Stimulated activated CD4-positive, alpha-beta T cell treated with anti-CD3 and anti-CD28 coated beads, Interleukin-15, amount 100 ng/mL, for 1 hour (primary cell): ENCODE measurements at regions not wholly inside any gene's neighbourhood (a gene's known extent, or its start where the extent isn't known, plus 50 kb on each side); places are given as distances from the start of the nearest gene placed in this dataset.
"Not testable (repeated sequence)": the region's sequence is repeated elsewhere in the genome, so short reads cannot be mapped to it uniquely, and the experiment has no call there.

Experiments used
- DNase-seq, 2 donors: peaks; one replicate each; pipeline ENCODE4 v3.0.0-alpha.2; 2020; ENCODE audit warnings: low read depth in 1 of 2, low spot score in 1 of 2

- DNase-seq: no peak
Measured at GRCh38 chr14:47921133-47921532, 245.7 kb upstream of the MDGA2 start.

GRCh38 chr14:47919997-47920396, 244.6 kb upstream of the MDGA2 start:
- DNase-seq: no peak

GRCh38 chr14:47919334-47919846, 244.0 kb upstream of the MDGA2 start:
- DNase-seq: no peak

GRCh38 chr14:47917344-47917954, 242.0 kb upstream of the MDGA2 start:
- no peak for DNase-seq

- DNase-seq: not testable (repeated sequence)
Measured at GRCh38 chr14:47901141-47901540, 225.7 kb upstream of the MDGA2 start.

GRCh38 chr14:47899685-47900084, 224.3 kb upstream of the MDGA2 start:
- DNase-seq: no peak

GRCh38 chr14:47874350-47874749, 198.9 kb upstream of the MDGA2 start:
- no peak for DNase-seq

- DNase-seq: no peak
Measured at GRCh38 chr14:47872588-47872987, 197.2 kb upstream of the MDGA2 start.

GRCh38 chr14:47863441-47863840, 188.0 kb upstream of the MDGA2 start:
- no peak for DNase-seq

- DNase-seq: no peak
Measured at GRCh38 chr14:47857646-47858045, 182.2 kb upstream of the MDGA2 start.

- no peak for DNase-seq
Measured at GRCh38 chr14:47852278-47852677, 176.9 kb upstream of the MDGA2 start.

GRCh38 chr14:47846008-47846407, 170.6 kb upstream of the MDGA2 start:
- DNase-seq: no peak

- no peak for DNase-seq
Measured at GRCh38 chr14:47843236-47843635, 167.8 kb upstream of the MDGA2 start.

GRCh38 chr14:47833011-47833410, 157.6 kb upstream of the MDGA2 start:
- no peak for DNase-seq

GRCh38 chr14:47826809-47827208, 151.4 kb upstream of the MDGA2 start:
- no peak for DNase-seq

- no peak for DNase-seq
Measured at GRCh38 chr14:47822326-47822725, 146.9 kb upstream of the MDGA2 start.

GRCh38 chr14:47821135-47821534, 145.7 kb upstream of the MDGA2 start:
- DNase-seq: no peak

GRCh38 chr14:47790477-47790876, 115.1 kb upstream of the MDGA2 start:
- no peak for DNase-seq

- DNase-seq: no peak
Measured at GRCh38 chr14:47785058-47785457, 109.7 kb upstream of the MDGA2 start.

- DNase-seq: no peak
Measured at GRCh38 chr14:47778631-47779030, 103.2 kb upstream of the MDGA2 start.

GRCh38 chr14:47772652-47773051, 97.2 kb upstream of the MDGA2 start:
- DNase-seq: no peak

GRCh38 chr14:47763188-47763854, 87.9 kb upstream of the MDGA2 start:
- DNase-seq: no peak

GRCh38 chr14:47746986-47747385, 71.6 kb upstream of the MDGA2 start:
- DNase-seq: no peak
